DOHH2 (cell line): ENCODE measurements at regions not wholly inside any gene's neighbourhood (a gene's known extent, or its start where the extent isn't known, plus 50 kb on each side); places are given as distances from the start of the nearest gene placed in this dataset.

Experiments used
- H3F3A ChIP-seq: fragments of 200-600 bp; sonication (generic), shearing (Covaris generic); 2 replicates; pipeline ENCODE4 v1.6.0; 2016; ENCODE audit warnings: antibody characterized with exemption, mild to moderate bottlenecking; ENCODE audit not compliant: control insufficient read depth, insufficient read depth
- H3K27ac ChIP-seq: fragments of 200-600 bp; sonication (generic); 2 replicates; pipeline ENCODE4 v1.5.1; 2014; ENCODE audit warnings: low read depth, mild to moderate bottlenecking, low read length, moderate library complexity
- H3K27me3 ChIP-seq: fragments of 200-600 bp; sonication (generic); 2 replicates; pipeline ENCODE4 v1.6.1; 2014; ENCODE audit warnings: mild to moderate bottlenecking, low read length, mixed read lengths; ENCODE audit not compliant: control insufficient read depth
- H3K36me3 ChIP-seq: fragments of 200-600 bp; sonication (generic); 2 replicates; pipeline ENCODE4 v1.6.1; 2014; ENCODE audit warnings: mild to moderate bottlenecking, low read length, moderate library complexity, mixed read lengths; ENCODE audit not compliant: control insufficient read depth
- H3K4me1 ChIP-seq: fragments of 200-600 bp; sonication (generic); 2 replicates; pipeline ENCODE4 v1.6.1; 2014; ENCODE audit warnings: mild to moderate bottlenecking, low read length, mixed read lengths; ENCODE audit not compliant: control insufficient read depth
- H3K4me2 ChIP-seq: fragments of 200-600 bp; sonication (generic); 2 replicates; pipeline ENCODE4 v1.6.0; 2014; ENCODE audit warnings: mild to moderate bottlenecking, low read length, moderate library complexity
- H3K4me3 ChIP-seq: fragments of 200-600 bp; sonication (generic); 2 replicates; pipeline ENCODE4 v1.5.1; 2014; ENCODE audit warnings: mild to moderate bottlenecking, low read length, mixed read lengths
- H3K79me2 ChIP-seq: fragments of 200-600 bp; sonication (generic); 2 replicates; pipeline ENCODE4 v1.6.1; 2014; ENCODE audit warnings: mild to moderate bottlenecking, low read length, mixed read lengths; ENCODE audit not compliant: control insufficient read depth
- H3K9me2 ChIP-seq: fragments of 200-600 bp; sonication (generic); replicated peaks from 2 replicates; pipeline ENCODE4 v1.6.1; 2014; ENCODE audit warnings: mild to moderate bottlenecking, low read length, mixed read lengths; ENCODE audit not compliant: control insufficient read depth
- H3K9me3 ChIP-seq: fragments of 200-600 bp; sonication (generic); 2 replicates; pipeline ENCODE4 v1.6.1; 2014; ENCODE audit warnings: antibody characterized with exemption, low read length, mixed read lengths; ENCODE audit not compliant: control insufficient read depth, insufficient read depth
- H4K20me1 ChIP-seq: fragments of 200-600 bp; sonication (generic); 2 replicates; pipeline ENCODE4 v1.6.0; 2014; ENCODE audit warnings: low read depth, mild to moderate bottlenecking, antibody characterized with exemption, low read length, moderate library complexity; ENCODE audit not compliant: control insufficient read depth, insufficient read depth
- CTCF ChIP-seq: fragments of 200-600 bp; sonication (generic); IDR thresholded peaks from one replicate; pipeline ENCODE4 v1.5.1; 2014; ENCODE audit warnings: antibody characterized with exemption, mild to moderate bottlenecking, low read depth, low read length; ENCODE audit not compliant: poor library complexity, severe bottlenecking
- EZH2phosphoT487 ChIP-seq: fragments of 200-600 bp; sonication (generic); IDR thresholded peaks from 2 replicates; pipeline ENCODE4 v1.6.1; 2017; ENCODE audit warnings: borderline replicate concordance, mild to moderate bottlenecking, antibody characterized with exemption, low read length, moderate library complexity, mixed read lengths

DNA sequence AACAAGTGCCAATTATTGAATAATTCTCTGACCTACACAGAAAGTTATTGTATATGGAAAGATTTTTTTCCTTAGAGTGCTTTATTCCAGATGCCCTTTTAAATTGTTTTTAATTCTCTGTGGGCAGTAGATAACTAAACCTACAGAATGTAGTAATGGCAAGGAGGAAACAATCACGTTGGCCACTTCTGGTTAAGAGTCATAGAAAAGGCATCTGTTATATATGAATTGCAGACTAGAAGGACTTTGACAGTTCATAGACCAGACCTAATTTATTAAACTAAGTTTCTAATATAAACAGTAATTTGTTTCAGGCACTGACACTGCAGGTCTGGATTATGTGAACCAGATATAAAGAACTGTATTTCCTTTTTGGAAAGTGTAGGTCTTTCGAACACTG is 607.5 kb downstream of the PLCL1 start:
- no peaks in the 10 kb centered on the region for H3F3A ChIP-seq
- no peaks in the 10 kb centered on the region for H4K20me1 ChIP-seq
- H3K79me2 ChIP-seq = no peaks in the 10 kb centered on the region
- TF ChIP-seq EZH2phosphoT487 (no peak), CTCF (no peak)
- H3K36me3 ChIP-seq = no peaks in the 10 kb centered on the region
- no peak overlapping the region for H3K27ac ChIP-seq
- H3K9me2 ChIP-seq = no peaks in the 10 kb centered on the region
- H3K4me1 ChIP-seq = no peaks in the 10 kb centered on the region
- no peak overlapping the region for H3K4me3 ChIP-seq
- no peaks in the 10 kb centered on the region for H3K9me3 ChIP-seq
- no peaks in the 10 kb centered on the region for H3K27me3 ChIP-seq
- no peak overlapping the region for H3K4me2 ChIP-seq

- no peaks in the 10 kb centered on the region for H3K4me1 ChIP-seq
- no peak for TF ChIP-seq CTCF
- no peak for TF ChIP-seq EZH2phosphoT487
- no peaks in the 10 kb centered on the region for H3K27me3 ChIP-seq
- H3K4me3 ChIP-seq = no peak overlapping the region
- H3K79me2 ChIP-seq = no peaks in the 10 kb centered on the region
- H3K36me3 ChIP-seq = no peaks in the 10 kb centered on the region
- no peaks in the 10 kb centered on the region for H3K9me3 ChIP-seq
- H3K4me2 ChIP-seq = no peak overlapping the region
- H4K20me1 ChIP-seq = no peaks in the 10 kb centered on the region
- no peaks in the 10 kb centered on the region for H3F3A ChIP-seq
- H3K27ac ChIP-seq = no peak overlapping the region
- no peaks in the 10 kb centered on the region for H3K9me2 ChIP-seq
These were observed 603.8 kb downstream of the PLCL1 start for GRCh38 chr2:198408171-198408570.

- H3K4me1 ChIP-seq = no peaks in the 10 kb centered on the region
- H3K36me3 ChIP-seq = no peaks in the 10 kb centered on the region
- no peaks in the 10 kb centered on the region for H3F3A ChIP-seq
- H3K4me2 ChIP-seq = no peak overlapping the region
- no peaks in the 10 kb centered on the region for H3K27me3 ChIP-seq
- H3K27ac ChIP-seq = no peak overlapping the region
- TF ChIP-seq CTCF (no peak), EZH2phosphoT487 (no peak)
- no peaks in the 10 kb centered on the region for H3K79me2 ChIP-seq
- H3K4me3 ChIP-seq = no peak overlapping the region
- no peaks in the 10 kb centered on the region for H3K9me2 ChIP-seq
- no peaks in the 10 kb centered on the region for H4K20me1 ChIP-seq
- H3K9me3 ChIP-seq = no peaks in the 10 kb centered on the region
These were observed 600.9 kb downstream of the PLCL1 start for GRCh38 chr2:198405311-198405710.

DNA sequence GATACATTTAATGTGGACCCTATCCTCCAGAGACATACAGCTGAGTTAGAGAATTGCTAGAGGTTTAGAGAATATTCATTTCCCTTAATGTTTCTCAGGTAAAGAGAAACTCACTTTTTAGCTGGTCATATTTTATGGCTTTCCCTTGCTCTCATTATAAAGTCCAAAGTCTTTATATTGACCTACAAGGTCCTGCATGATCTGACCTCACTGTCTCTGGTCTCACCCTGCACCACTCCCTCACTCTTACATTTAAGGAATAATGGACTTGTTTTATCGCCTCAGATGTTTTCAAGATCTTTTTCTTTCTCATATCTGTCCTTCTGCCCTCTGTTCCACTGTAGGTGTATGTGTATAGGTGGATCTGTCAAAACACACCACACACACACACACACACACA is 597.3 kb downstream of the PLCL1 start:
- H3K27me3 ChIP-seq = no peaks in the 10 kb centered on the region
- H3K4me1 ChIP-seq = no peaks in the 10 kb centered on the region
- no peaks in the 10 kb centered on the region for H3K9me3 ChIP-seq
- H3K27ac ChIP-seq = no peak overlapping the region
- H3K9me2 ChIP-seq = no peaks in the 10 kb centered on the region
- H3F3A ChIP-seq = no peaks in the 10 kb centered on the region
- H3K36me3 ChIP-seq = no peaks in the 10 kb centered on the region
- TF ChIP-seq EZH2phosphoT487 (no peak), CTCF (no peak)
- H3K4me2 ChIP-seq = no peak overlapping the region
- no peaks in the 10 kb centered on the region for H4K20me1 ChIP-seq
- H3K79me2 ChIP-seq = no peaks in the 10 kb centered on the region
- no peak overlapping the region for H3K4me3 ChIP-seq
